ENCODE measurements at regions not wholly inside any gene's neighbourhood (a gene's known extent, or its start where the extent isn't known, plus 50 kb on each side); places are given as distances from the start of the nearest gene placed in this dataset.
"Not testable (repeated sequence)": the region's sequence is repeated elsewhere in the genome, so short reads cannot be mapped to it uniquely, and the experiment has no call there.

GRCh38 chr4:155037031-155037430 is 171.4 kb upstream of the NPY2R start:
- Mint-ChIP-seq H3K9me3 (peaks cover 0 to 3% (median 0%) of the 10 kb centered on the region in 7 donors), H3K4me3 (no peak overlapping the region), H3K27ac (no peak overlapping the region), H3K36me3 (no peaks in the 10 kb centered on the region), H3K27me3 (no peaks in the 10 kb centered on the region), H3K4me1 (no peaks in the 10 kb centered on the region)
- Histone ChIP-seq H3K9me3 (ENCODE audit: control insufficient read depth in 2 of 2, low read length in 2 of 2) (no peaks in the 10 kb centered on the region), H3K4me3 (ENCODE audit: low read depth, low read length) (no peak overlapping the region), H3K27me3 (ENCODE audit: control insufficient read depth, insufficient read depth, low read length) (no peaks in the 10 kb centered on the region), H3K4me1 (ENCODE audit: control insufficient read depth, insufficient read depth, low read length, poor library complexity, severe bottlenecking) (no peaks in the 10 kb centered on the region), H3K27ac (ENCODE audit: insufficient read depth, low read length, poor library complexity, severe bottlenecking) (no peak overlapping the region), H3K36me3 (ENCODE audit: control insufficient read depth, insufficient read depth, low read length) (no peaks in the 10 kb centered on the region)
- DNase-seq (no peak), ATAC-seq (ENCODE audit: low read depth in 2 of 2) (no peak)

- Mint-ChIP-seq H3K36me3 (no peaks in the 10 kb centered on the region), H3K27me3 (no peaks in the 10 kb centered on the region), H3K27ac (no peak overlapping the region), H3K4me1 (no peaks in the 10 kb centered on the region), H3K4me3 (no peak overlapping the region), H3K9me3 (peaks cover 0 to 3% (median 0%) of the 10 kb centered on the region in 7 donors)
- DNase-seq (no peak), ATAC-seq (ENCODE audit: low read depth in 2 of 2) (no peak)
- Histone ChIP-seq H3K36me3 (ENCODE audit: control insufficient read depth, insufficient read depth, low read length) (no peaks in the 10 kb centered on the region), H3K27ac (ENCODE audit: insufficient read depth, low read length, poor library complexity, severe bottlenecking) (no peak overlapping the region), H3K27me3 (ENCODE audit: control insufficient read depth, insufficient read depth, low read length) (no peaks in the 10 kb centered on the region), H3K4me1 (ENCODE audit: control insufficient read depth, insufficient read depth, low read length, poor library complexity, severe bottlenecking) (no peaks in the 10 kb centered on the region), H3K4me3 (ENCODE audit: low read depth, low read length) (no peak overlapping the region), H3K9me3 (ENCODE audit: control insufficient read depth in 2 of 2, low read length in 2 of 2) (no peaks in the 10 kb centered on the region)
These were observed 170.0 kb upstream of the NPY2R start for GRCh38 chr4:155038459-155038858.

DNA sequence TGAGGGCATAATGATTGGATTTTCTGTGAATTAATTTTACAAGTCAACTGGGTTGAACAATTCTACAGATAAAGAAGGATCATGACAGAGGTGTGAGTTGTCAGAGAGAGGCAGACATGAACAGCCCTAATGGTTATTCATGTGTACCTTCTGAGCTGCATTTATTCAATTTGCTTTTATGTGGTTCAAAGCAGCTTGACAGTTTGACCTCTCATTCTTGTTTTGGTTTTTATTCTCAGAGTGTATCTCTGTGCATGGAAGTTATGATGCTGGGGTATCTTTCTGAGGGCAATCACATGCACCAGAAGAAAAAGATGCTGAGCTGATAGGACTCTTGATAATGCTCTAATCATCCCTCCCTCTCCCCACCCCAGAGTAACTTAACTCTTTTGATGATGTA is 169.3 kb upstream of the NPY2R start:
- DNase-seq = no peak
- Mint-ChIP-seq H3K9me3 (peaks cover 0 to 3% (median 0%) of the 10 kb centered on the region in 7 donors), H3K36me3 (no peaks in the 10 kb centered on the region), H3K4me1 (no peaks in the 10 kb centered on the region), H3K27ac (no peak overlapping the region), H3K27me3 (no peaks in the 10 kb centered on the region), H3K4me3 (no peak overlapping the region)
- ATAC-seq (ENCODE audit: low read depth in 2 of 2) = no peak
- Histone ChIP-seq H3K4me3 (ENCODE audit: low read depth, low read length) (no peak overlapping the region), H3K9me3 (ENCODE audit: control insufficient read depth in 2 of 2, low read length in 2 of 2) (no peaks in the 10 kb centered on the region), H3K4me1 (ENCODE audit: control insufficient read depth, insufficient read depth, low read length, poor library complexity, severe bottlenecking) (no peaks in the 10 kb centered on the region), H3K27me3 (ENCODE audit: control insufficient read depth, insufficient read depth, low read length) (no peaks in the 10 kb centered on the region), H3K36me3 (ENCODE audit: control insufficient read depth, insufficient read depth, low read length) (no peaks in the 10 kb centered on the region), H3K27ac (ENCODE audit: insufficient read depth, low read length, poor library complexity, severe bottlenecking) (no peak overlapping the region)

- DNase-seq (no peak), ATAC-seq (ENCODE audit: low read depth in 2 of 2) (no peak)
- H3K9me3 ChIP-seq (ENCODE audit: control insufficient read depth in 2 of 2, low read length in 2 of 2) = no peaks in the 10 kb centered on the region
- Mint-ChIP-seq H3K4me3 (no peak overlapping the region), H3K27ac (no peak overlapping the region), H3K27me3 (no peaks in the 10 kb centered on the region), H3K4me1 (no peaks in the 10 kb centered on the region), H3K36me3 (no peaks in the 10 kb centered on the region), H3K9me3 (peaks cover 0 to 3% (median 0%) of the 10 kb centered on the region in 7 donors)
- no peaks in the 10 kb centered on the region for H3K4me1 ChIP-seq (ENCODE audit: control insufficient read depth, insufficient read depth, low read length, poor library complexity, severe bottlenecking)
- H3K4me3 ChIP-seq (ENCODE audit: low read depth, low read length) = no peak overlapping the region
- H3K27ac ChIP-seq (ENCODE audit: insufficient read depth, low read length, poor library complexity, severe bottlenecking) = no peak overlapping the region
- no peaks in the 10 kb centered on the region for H3K36me3 ChIP-seq (ENCODE audit: control insufficient read depth, insufficient read depth, low read length)
- no peaks in the 10 kb centered on the region for H3K27me3 ChIP-seq (ENCODE audit: control insufficient read depth, insufficient read depth, low read length)
These were observed 168.4 kb upstream of the NPY2R start for GRCh38 chr4:155040031-155040430.

- H3K9me3 Mint-ChIP-seq = peaks cover 0 to 2% (median 0%) of the 10 kb centered on the region in 7 donors
- H3K36me3 Mint-ChIP-seq = no peaks in the 10 kb centered on the region
- DNase-seq = no peak
- H3K4me3 Mint-ChIP-seq = no peak overlapping the region
- H3K36me3 ChIP-seq (ENCODE audit: control insufficient read depth, insufficient read depth, low read length) = no peaks in the 10 kb centered on the region
- no peaks in the 10 kb centered on the region for H3K27me3 ChIP-seq (ENCODE audit: control insufficient read depth, insufficient read depth, low read length)
- no peak overlapping the region for H3K27ac Mint-ChIP-seq
- no peak for ATAC-seq (ENCODE audit: low read depth in 2 of 2)
- H3K27me3 Mint-ChIP-seq = no peaks in the 10 kb centered on the region
- H3K4me1 Mint-ChIP-seq = no peaks in the 10 kb centered on the region
- H3K4me3 ChIP-seq (ENCODE audit: low read depth, low read length) = no peak overlapping the region
- no peaks in the 10 kb centered on the region for H3K9me3 ChIP-seq (ENCODE audit: control insufficient read depth in 2 of 2, low read length in 2 of 2)
- no peak overlapping the region for H3K27ac ChIP-seq (ENCODE audit: insufficient read depth, low read length, poor library complexity, severe bottlenecking)
- H3K4me1 ChIP-seq (ENCODE audit: control insufficient read depth, insufficient read depth, low read length, poor library complexity, severe bottlenecking) = no peaks in the 10 kb centered on the region
These were observed 166.4 kb upstream of the NPY2R start for GRCh38 chr4:155042014-155042413.

DNA sequence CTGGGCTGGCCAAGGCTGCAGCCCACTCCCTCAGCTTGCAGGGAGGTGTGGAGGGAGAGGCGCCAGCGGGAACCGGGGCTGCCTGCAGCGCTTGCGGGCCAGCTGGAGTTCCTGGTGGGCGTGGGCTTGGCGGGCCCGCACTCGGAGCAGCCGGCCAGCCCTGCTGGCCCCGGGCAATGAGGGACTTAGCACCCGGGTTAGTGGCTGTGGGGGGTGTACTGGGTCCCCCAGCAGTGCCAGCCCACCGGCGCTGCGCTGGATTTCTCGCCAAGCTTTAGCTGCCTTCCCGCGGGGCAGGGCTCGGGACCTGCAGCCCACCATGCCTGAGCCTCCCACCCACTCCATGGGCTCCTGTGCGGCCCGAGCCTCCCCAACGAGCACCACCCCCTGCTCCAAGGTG is 164.2 kb upstream of the NPY2R start:
- H3K27ac Mint-ChIP-seq = not testable (repeated sequence)

DNA sequence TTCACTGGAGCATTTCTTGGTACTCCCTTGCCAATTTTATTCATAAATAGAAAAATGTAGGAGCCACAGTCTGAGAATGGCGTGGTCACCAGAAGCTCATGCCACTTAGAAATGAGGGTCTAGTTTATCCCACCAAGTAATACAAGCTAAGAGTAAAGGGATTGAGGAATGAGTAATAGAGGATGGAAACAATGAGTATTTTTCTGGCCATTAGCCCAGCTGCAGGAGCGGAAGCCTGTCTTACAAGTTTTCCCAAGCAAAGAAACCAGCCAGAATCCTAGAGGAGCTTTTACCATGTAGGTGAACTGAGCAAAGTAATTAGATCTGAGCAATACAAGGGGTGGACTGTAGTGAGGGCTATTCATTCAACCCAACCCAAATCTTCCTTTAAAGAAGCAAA is 160.7 kb upstream of the NPY2R start:
- H3K4me3 ChIP-seq (ENCODE audit: low read depth, low read length) = no peak overlapping the region
- DNase-seq (no peak), ATAC-seq (ENCODE audit: low read depth in 2 of 2) (no peak)
- H3K36me3 ChIP-seq (ENCODE audit: control insufficient read depth, insufficient read depth, low read length) = no peaks in the 10 kb centered on the region
- no peaks in the 10 kb centered on the region for H3K9me3 ChIP-seq (ENCODE audit: control insufficient read depth in 2 of 2, low read length in 2 of 2)
- Mint-ChIP-seq H3K4me3 (no peak overlapping the region), H3K27ac (no peak overlapping the region), H3K9me3 (peaks cover 0 to 3% (median 0%) of the 10 kb centered on the region in 7 donors), H3K27me3 (no peaks in the 10 kb centered on the region), H3K4me1 (no peaks in the 10 kb centered on the region), H3K36me3 (no peaks in the 10 kb centered on the region)
- no peaks in the 10 kb centered on the region for H3K4me1 ChIP-seq (ENCODE audit: control insufficient read depth, insufficient read depth, low read length, poor library complexity, severe bottlenecking)
- no peaks in the 10 kb centered on the region for H3K27me3 ChIP-seq (ENCODE audit: control insufficient read depth, insufficient read depth, low read length)
- H3K27ac ChIP-seq (ENCODE audit: insufficient read depth, low read length, poor library complexity, severe bottlenecking) = no peak overlapping the region

More for the DNA sequence above, 164.2 kb upstream of the NPY2R start:
- H3K36me3 Mint-ChIP-seq; H3K9me3 Mint-ChIP-seq; DNase-seq; H3K27me3 ChIP-seq (ENCODE audit: control insufficient read depth, insufficient read depth, low read length); H3K4me1 ChIP-seq (ENCODE audit: control insufficient read depth, insufficient read depth, low read length, poor library complexity, severe bottlenecking); H3K4me3 ChIP-seq (ENCODE audit: low read depth, low read length); H3K36me3 ChIP-seq (ENCODE audit: control insufficient read depth, insufficient read depth, low read length); H3K9me3 ChIP-seq (ENCODE audit: control insufficient read depth in 2 of 2, low read length in 2 of 2); ATAC-seq (ENCODE audit: low read depth in 2 of 2); H3K4me1 Mint-ChIP-seq; H3K4me3 Mint-ChIP-seq; H3K27me3 Mint-ChIP-seq; H3K27ac ChIP-seq (ENCODE audit: insufficient read depth, low read length, poor library complexity, severe bottlenecking): not testable (repeated sequence)

DNA sequence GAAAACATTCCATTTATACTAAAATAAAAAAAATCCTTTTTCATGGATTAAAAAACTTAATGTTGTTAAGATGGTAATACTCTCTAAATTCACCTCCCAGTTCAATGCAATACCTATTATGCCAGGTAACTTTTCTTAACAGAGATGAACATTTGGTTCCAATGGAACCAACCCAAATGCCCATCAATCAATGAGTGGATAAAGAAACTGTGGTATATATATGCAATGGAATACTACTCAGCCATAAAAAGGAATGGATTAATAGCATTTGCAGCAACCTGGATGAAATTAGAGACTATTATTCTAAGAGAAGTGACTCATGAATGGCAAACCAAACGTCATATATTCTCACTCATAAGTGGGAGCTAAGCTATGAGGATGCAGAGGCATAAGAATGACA is 154.4 kb upstream of the NPY2R start:
- not testable (repeated sequence) for H3K4me1 ChIP-seq (ENCODE audit: control insufficient read depth, insufficient read depth, low read length, poor library complexity, severe bottlenecking); H3K36me3 Mint-ChIP-seq; H3K4me3 ChIP-seq (ENCODE audit: low read depth, low read length); H3K4me1 Mint-ChIP-seq; H3K9me3 ChIP-seq (ENCODE audit: control insufficient read depth in 2 of 2, low read length in 2 of 2); H3K9me3 Mint-ChIP-seq; H3K4me3 Mint-ChIP-seq; ATAC-seq (ENCODE audit: low read depth in 2 of 2); H3K27me3 Mint-ChIP-seq; H3K27ac Mint-ChIP-seq; H3K36me3 ChIP-seq (ENCODE audit: control insufficient read depth, insufficient read depth, low read length); H3K27ac ChIP-seq (ENCODE audit: insufficient read depth, low read length, poor library complexity, severe bottlenecking); H3K27me3 ChIP-seq (ENCODE audit: control insufficient read depth, insufficient read depth, low read length); DNase-seq

Data from CD4-positive, CD25-positive, alpha-beta regulatory T cell (primary cell).